B cell (primary cell): ENCODE measurements at regions not wholly inside any gene's neighbourhood (a gene's known extent, or its start where the extent isn't known, plus 50 kb on each side); places are given as distances from the start of the nearest gene placed in this dataset.
"Not testable (repeated sequence)": the region's sequence is repeated elsewhere in the genome, so short reads cannot be mapped to it uniquely, and the experiment has no call there.

Experiments
- ATAC-seq: fragments of 200-7000 bp; cut with Tn5 transposase; one replicate; pipeline ENCODE4 v1.10.0; 2021; ENCODE audit warnings: low read depth, mild to moderate bottlenecking, moderate number of reproducible peaks, moderate library complexity
- CTCF ChIA-PET: fragments of 350-600 bp; sonication (Branson Sonifier 250); formaldehyde crosslinking; loops from one replicate; lab custom pipeline; 2021; ENCODE audit warnings: antibody characterized with exemption, inconsistent platforms; lab: Charles Lee
- POLR2A ChIA-PET: fragments of 350-600 bp; sonication (Branson Sonifier 250); formaldehyde crosslinking; loops from one replicate; lab custom pipeline; 2021; ENCODE audit warnings: antibody characterized with exemption; lab: Charles Lee
- DNase-seq: peaks from one replicate; pipeline ENCODE4 v3.0.0; 2013
- H2AFZ ChIP-seq: 2 replicates; pipeline ENCODE4 v1.6.1; 2012; ENCODE audit warnings: mild to moderate bottlenecking, low read depth, low read length; ENCODE audit not compliant: insufficient read depth, poor library complexity, severe bottlenecking
- H3K27ac ChIP-seq, 2 donors: 1 replicate in 1 of 2; 2 replicates in 1 of 2; pipeline ENCODE4 v1.5.1; 2012 to 2013; ENCODE audit warnings: low read length in 2 of 2, mild to moderate bottlenecking in 2 of 2, moderate library complexity in 1 of 2
- H3K27me3 ChIP-seq, 4 experiments: fragments of 200-600 bp in 1 of 4; sonication (generic) in 1 of 4; replicated peaks in 1 of 4; 1 replicate in 2 of 4; 2 replicates in 2 of 4; pipeline versions ENCODE4 v1.6.1 to v1.7.0; 2013 to 2016; ENCODE audit warnings: low read length in 3 of 4, mild to moderate bottlenecking in 2 of 4, mixed read lengths in 1 of 4, moderate library complexity in 1 of 4; ENCODE audit not compliant: insufficient read depth in 4 of 4, control insufficient read depth in 3 of 4; ENCODE audit errors: control extremely low read depth in 1 of 4
- H3K36me3 ChIP-seq, 2 experiments: replicated peaks in 1 of 2; 1 replicate in 1 of 2; 2 replicates in 1 of 2; pipeline versions ENCODE4 v1.6.1 to v1.7.1; 2013; ENCODE audit warnings: low read length in 1 of 2; ENCODE audit not compliant: insufficient read depth in 2 of 2, control insufficient read depth in 1 of 2; ENCODE audit errors: control extremely low read depth in 1 of 2, extremely low read depth in 1 of 2
- H3K4me1 ChIP-seq, 2 donors: fragments of 200-600 bp in 1 of 2; sonication (generic) in 1 of 2; 1 replicate in 1 of 2; 2 replicates in 1 of 2; pipeline versions ENCODE4 v1.5.1 to v1.6.1; 2013 to 2017; ENCODE audit warnings: low read length in 2 of 2; ENCODE audit not compliant: control insufficient read depth in 2 of 2, insufficient read depth in 2 of 2
- H3K4me2 ChIP-seq: replicated peaks from 2 replicates; pipeline ENCODE3; 2012; ENCODE audit warnings: mild to moderate bottlenecking, low read depth, low read length; ENCODE audit not compliant: poor library complexity, severe bottlenecking
- H3K4me3 ChIP-seq, 5 experiments: fragments of 200-600 bp in 1 of 5; sonication (generic) in 1 of 5; 1 replicate in 3 of 5; 2 replicates in 2 of 5; pipeline versions ENCODE4 v1.5.1 to v1.7.0; 2011 to 2016; ENCODE audit warnings: low read length in 4 of 5, mild to moderate bottlenecking in 4 of 5, low read depth in 2 of 5, control low read depth in 1 of 5, moderate library complexity in 1 of 5; ENCODE audit not compliant: insufficient read depth in 1 of 5; ENCODE audit errors: control extremely low read depth in 1 of 5, extremely low read depth in 1 of 5
- H3K79me2 ChIP-seq: fragments of 200-600 bp; sonication (generic); one replicate; pipeline ENCODE4 v1.6.0; 2016; ENCODE audit warnings: low read length; ENCODE audit not compliant: control insufficient read depth, insufficient read depth
- H3K9ac ChIP-seq: fragments of 200-600 bp; sonication (generic); 2 replicates; pipeline ENCODE4 v1.6.1; 2017; ENCODE audit warnings: mild to moderate bottlenecking, low read length, moderate library complexity
- H3K9me3 ChIP-seq, 3 donors: one replicate each; pipeline versions ENCODE4 v1.6.1 to v1.7.1; 2013; ENCODE audit warnings: low read length in 2 of 3; ENCODE audit not compliant: control insufficient read depth in 2 of 3, insufficient read depth in 1 of 3; ENCODE audit errors: control extremely low read depth in 1 of 3
- H4K20me1 ChIP-seq: 2 replicates; pipeline ENCODE4 v1.6.0; 2012; ENCODE audit warnings: mild to moderate bottlenecking, low read length; ENCODE audit not compliant: insufficient read depth, control insufficient read depth, poor library complexity, severe bottlenecking
- H3K27ac Mint-ChIP-seq: one replicate; pipeline ENCODE4 v1.8.0; 2021; ENCODE audit warnings: mixed read lengths
- H3K27me3 Mint-ChIP-seq: one replicate; pipeline ENCODE4 v1.8.0; 2021; ENCODE audit warnings: mixed read lengths
- H3K4me1 Mint-ChIP-seq: one replicate; pipeline ENCODE4 v1.8.0; 2021; ENCODE audit warnings: mixed read lengths
- H3K4me3 Mint-ChIP-seq: one replicate; pipeline ENCODE4 v1.8.0; 2021; ENCODE audit warnings: mixed read lengths
- H3K9me3 Mint-ChIP-seq: one replicate; pipeline ENCODE4 v1.8.0; 2022; ENCODE audit warnings: mixed read lengths; ENCODE audit not compliant: insufficient read depth
- EZH2 ChIP-seq: IDR thresholded peaks from 2 replicates; pipeline ENCODE4 v1.6.1; 2012; ENCODE audit warnings: borderline replicate concordance, low read depth, mild to moderate bottlenecking, moderate library complexity, low read length; ENCODE audit not compliant: insufficient read depth, poor library complexity, severe bottlenecking
- WGBS: methylation state at CpG from one replicate; pipeline ENCODE4 v1.1.5; 2013; ENCODE audit warnings: missing lambda C conversion rate; ENCODE audit not compliant: insufficient coverage; 5-methylcytosine and 5-hydroxymethylcytosine counted together
- intact Hi-C: fragments of 100-400 bp; cut with micrococcal nuclease; formaldehyde crosslinking; loops from one replicate; pipeline ENCODE4 v1.10.0; 2022
- TF ChIP-seq, protein P1 (sequence below): fragments of 200-600 bp; IDR thresholded peaks from one replicate; pipeline ENCODE4 v1.8.0; 2022; ENCODE audit warnings: antibody characterized with exemption, mild to moderate bottlenecking

DNA sequence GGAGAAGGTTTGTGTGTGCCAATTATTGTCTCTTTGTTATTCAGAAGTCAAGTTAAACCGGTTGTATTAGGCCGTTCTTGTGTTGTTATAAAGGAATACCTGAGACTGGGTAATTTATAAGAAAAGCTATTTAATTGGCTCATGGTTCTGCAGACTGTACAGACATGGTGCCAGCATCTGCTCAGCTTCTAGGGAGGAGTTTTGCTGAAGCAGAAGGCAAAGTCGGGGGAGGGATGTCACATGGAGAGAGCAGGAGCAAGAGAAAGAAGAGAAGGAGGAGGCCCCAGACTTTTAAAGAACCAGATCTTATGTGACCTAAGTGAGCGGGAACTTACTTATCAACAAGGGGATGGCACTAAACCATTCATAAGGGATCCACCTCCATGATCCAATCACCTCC, 349.3 kb upstream of the PCDH18 start:
- ChIA-PET CTCF (no interaction called here), POLR2A (no interaction called here)
- intact Hi-C loops: no loop called here
- H3K4me3 ChIP-seq: no peak overlapping the region
- H3K27me3 ChIP-seq: no peaks in the 10 kb centered on the region
- Mint-ChIP-seq H3K4me1 (no peaks in the 10 kb centered on the region), H3K27me3 (no peaks in the 10 kb centered on the region), H3K9me3 (peaks cover 4% of the 10 kb centered on the region), H3K4me3 (no peak overlapping the region), H3K27ac (no peak overlapping the region)
- no peaks in the 10 kb centered on the region for H3K36me3 ChIP-seq
- no peak overlapping the region for H3K9ac ChIP-seq
- no peaks in the 10 kb centered on the region for H3K9me3 ChIP-seq
- no peaks in the 10 kb centered on the region for H3K79me2 ChIP-seq
- TF ChIP-seq, protein P1, sequence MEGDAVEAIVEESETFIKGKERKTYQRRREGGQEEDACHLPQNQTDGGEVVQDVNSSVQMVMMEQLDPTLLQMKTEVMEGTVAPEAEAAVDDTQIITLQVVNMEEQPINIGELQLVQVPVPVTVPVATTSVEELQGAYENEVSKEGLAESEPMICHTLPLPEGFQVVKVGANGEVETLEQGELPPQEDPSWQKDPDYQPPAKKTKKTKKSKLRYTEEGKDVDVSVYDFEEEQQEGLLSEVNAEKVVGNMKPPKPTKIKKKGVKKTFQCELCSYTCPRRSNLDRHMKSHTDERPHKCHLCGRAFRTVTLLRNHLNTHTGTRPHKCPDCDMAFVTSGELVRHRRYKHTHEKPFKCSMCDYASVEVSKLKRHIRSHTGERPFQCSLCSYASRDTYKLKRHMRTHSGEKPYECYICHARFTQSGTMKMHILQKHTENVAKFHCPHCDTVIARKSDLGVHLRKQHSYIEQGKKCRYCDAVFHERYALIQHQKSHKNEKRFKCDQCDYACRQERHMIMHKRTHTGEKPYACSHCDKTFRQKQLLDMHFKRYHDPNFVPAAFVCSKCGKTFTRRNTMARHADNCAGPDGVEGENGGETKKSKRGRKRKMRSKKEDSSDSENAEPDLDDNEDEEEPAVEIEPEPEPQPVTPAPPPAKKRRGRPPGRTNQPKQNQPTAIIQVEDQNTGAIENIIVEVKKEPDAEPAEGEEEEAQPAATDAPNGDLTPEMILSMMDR: no peak
- TF ChIP-seq EZH2: no peak
- H3K4me1 ChIP-seq: no peaks in the 10 kb centered on the region
- no peaks in the 10 kb centered on the region for H4K20me1 ChIP-seq
- ATAC-seq (no peak), DNase-seq (no peak)
- no peak overlapping the region for H3K4me2 ChIP-seq
- H3K27ac ChIP-seq: no peak overlapping the region
- H2AFZ ChIP-seq: no peak overlapping the region
- WGBS: 88% methylated on average over 3 of the region's 4 CpGs

GRCh38 chr4:137868067-137868466, 335.8 kb upstream of the PCDH18 start:
- intact Hi-C loops, H3K4me1 Mint-ChIP-seq, H3K27ac Mint-ChIP-seq, H3K4me1 ChIP-seq, ATAC-seq, DNase-seq, H3K4me3 ChIP-seq, H3K4me3 Mint-ChIP-seq, H3K9ac ChIP-seq, CTCF ChIA-PET, POLR2A ChIA-PET, H3K9me3 ChIP-seq, H4K20me1 ChIP-seq, H3K4me2 ChIP-seq, H2AFZ ChIP-seq, H3K27me3 Mint-ChIP-seq, H3K79me2 ChIP-seq, H3K36me3 ChIP-seq, H3K27ac ChIP-seq, H3K9me3 Mint-ChIP-seq, H3K27me3 ChIP-seq: not testable (repeated sequence)
- no CpG with 5 or more reads among the region's 3 CpGs for WGBS
